HL-60 (cell line): ENCODE measurements at regions not wholly inside any gene's neighbourhood (a gene's known extent, or its start where the extent isn't known, plus 50 kb on each side); places are given as distances from the start of the nearest gene placed in this dataset.

Experiments
- CTCF ChIP-seq: IDR thresholded peaks from one replicate; pipeline ENCODE4 v1.5.1; 2011; ENCODE audit warnings: low read length, control low read depth, inconsistent platforms; ENCODE audit not compliant: insufficient read depth
- POLR2AphosphoS5 ChIP-seq: IDR thresholded peaks from 2 replicates; pipeline ENCODE4 v1.6.1; 2012; ENCODE audit warnings: low read depth
- REST ChIP-seq: IDR thresholded peaks from 2 replicates; pipeline ENCODE4 v1.6.1; 2012; ENCODE audit warnings: low read depth; ENCODE audit not compliant: insufficient replicate concordance

GRCh38 chr9:78962156-78962555, 609.6 kb upstream of the TLE4 start:
- TF ChIP-seq CTCF (no peak), POLR2AphosphoS5 (no peak), REST (no peak)
